Subcutaneous abdominal adipose tissue (tissue), 5 donors: ENCODE measurements at regions not wholly inside any gene's neighbourhood (a gene's known extent, or its start where the extent isn't known, plus 50 kb on each side); places are given as distances from the start of the nearest gene placed in this dataset.

Experiments used
- H3K27ac ChIP-seq: one replicate; pipeline ENCODE4 v1.7.0; 2013; ENCODE audit warnings: low read depth, mild to moderate bottlenecking, inconsistent platforms, low read length, moderate library complexity
- H3K27me3 ChIP-seq, 5 donors: one replicate each; pipeline ENCODE4 v1.7.0; 2013; ENCODE audit warnings: low read length in 5 of 5, inconsistent platforms in 1 of 5; ENCODE audit not compliant: control insufficient read depth in 5 of 5, insufficient read depth in 4 of 5
- H3K36me3 ChIP-seq, 5 donors: one replicate each; pipeline ENCODE4 v1.7.0; 2013; ENCODE audit warnings: low read length in 5 of 5; ENCODE audit not compliant: control insufficient read depth in 5 of 5, insufficient read depth in 5 of 5
- H3K4me1 ChIP-seq, 5 donors: one replicate each; pipeline ENCODE4 v1.7.0; 2013; ENCODE audit warnings: low read length in 5 of 5, mild to moderate bottlenecking in 3 of 5, moderate library complexity in 1 of 5; ENCODE audit not compliant: control insufficient read depth in 5 of 5, insufficient read depth in 5 of 5
- H3K4me3 ChIP-seq, 5 donors: one replicate each; pipeline ENCODE4 v1.7.0; 2013; ENCODE audit warnings: low read length in 5 of 5, low read depth in 1 of 5
- H3K9ac ChIP-seq, 5 donors: one replicate each; pipeline ENCODE4 v1.7.0; 2013; ENCODE audit warnings: low read length in 5 of 5, mild to moderate bottlenecking in 4 of 5, moderate library complexity in 3 of 5
- H3K9me3 ChIP-seq, 5 donors: one replicate each; pipeline ENCODE4 v1.7.0; 2013; ENCODE audit warnings: low read length in 5 of 5; ENCODE audit not compliant: control insufficient read depth in 5 of 5
- donor health status: healthy.
- donor health status: healthy.
- donor health status: healthy.
- donor health status: healthy.
- donor health status: healthy.

GRCh38 chr4:107203733-107204132 lies 167.6 kb upstream of the DKK2 start:
- Histone ChIP-seq H3K9ac (no peak overlapping the region), H3K27me3 (no peaks in the 10 kb centered on the region), H3K9me3 (no peaks in the 10 kb centered on the region), H3K36me3 (no peaks in the 10 kb centered on the region), H3K27ac (no peak overlapping the region), H3K4me3 (no peak overlapping the region), H3K4me1 (no peaks in the 10 kb centered on the region)

- Histone ChIP-seq H3K27me3 (no peaks in the 10 kb centered on the region), H3K4me1 (no peaks in the 10 kb centered on the region), H3K36me3 (no peaks in the 10 kb centered on the region), H3K9ac (no peak overlapping the region), H3K9me3 (no peaks in the 10 kb centered on the region), H3K27ac (no peak overlapping the region), H3K4me3 (no peak overlapping the region)
These were observed 166.6 kb upstream of the DKK2 start for GRCh38 chr4:107202744-107203143.

DNA sequence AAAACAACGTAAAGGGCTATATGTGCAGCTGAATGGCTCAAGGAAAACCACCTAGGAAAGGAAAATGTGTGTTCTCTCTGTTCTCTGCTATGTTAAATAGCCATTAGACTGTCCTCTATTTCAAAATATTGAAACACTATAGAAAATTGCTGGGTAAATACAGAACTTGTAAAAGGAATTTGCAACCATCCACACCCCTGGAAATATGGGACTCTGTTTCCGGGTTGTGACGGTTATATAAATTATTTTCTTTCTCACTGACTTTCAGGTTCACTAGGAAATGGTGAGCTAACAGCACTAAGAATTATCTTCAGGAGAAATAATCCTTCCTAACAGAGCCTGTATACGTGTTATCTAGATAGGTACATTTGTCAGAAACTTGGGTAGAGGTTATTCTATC lies 161.0 kb upstream of the DKK2 start:
- Histone ChIP-seq H3K27me3 (no peaks in the 10 kb centered on the region), H3K4me3 (no peak overlapping the region), H3K9me3 (no peaks in the 10 kb centered on the region), H3K4me1 (no peaks in the 10 kb centered on the region), H3K27ac (no peak overlapping the region), H3K36me3 (no peaks in the 10 kb centered on the region), H3K9ac (no peak overlapping the region)

DNA sequence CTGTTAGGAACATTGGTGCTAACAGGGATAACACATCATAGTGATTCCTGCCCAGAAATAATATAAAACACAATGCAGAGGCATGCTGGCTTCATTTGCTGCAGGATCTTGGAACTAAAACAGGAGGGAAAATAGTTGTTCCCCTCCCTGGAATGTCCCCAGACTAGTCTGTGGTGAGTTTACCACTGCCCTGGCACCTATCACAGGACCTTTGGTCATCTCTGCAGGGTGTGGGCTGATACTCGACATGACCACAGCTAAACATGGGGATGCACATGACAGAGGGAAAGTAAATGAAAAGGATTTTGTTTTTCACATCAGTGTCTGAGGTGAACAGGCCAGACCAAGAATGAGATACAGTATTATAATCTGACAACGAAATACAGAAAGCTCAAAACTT lies 160.2 kb upstream of the DKK2 start:
- Histone ChIP-seq H3K27ac (no peak overlapping the region), H3K36me3 (no peaks in the 10 kb centered on the region), H3K9ac (no peak overlapping the region), H3K27me3 (no peaks in the 10 kb centered on the region), H3K9me3 (no peaks in the 10 kb centered on the region), H3K4me1 (no peaks in the 10 kb centered on the region), H3K4me3 (no peak overlapping the region)

- Histone ChIP-seq H3K4me1 (no peaks in the 10 kb centered on the region), H3K27me3 (no peaks in the 10 kb centered on the region), H3K36me3 (no peaks in the 10 kb centered on the region), H3K27ac (no peak overlapping the region), H3K9ac (no peak overlapping the region), H3K4me3 (no peak overlapping the region), H3K9me3 (no peaks in the 10 kb centered on the region)
These were observed 157.9 kb upstream of the DKK2 start for GRCh38 chr4:107194005-107194404.

DNA sequence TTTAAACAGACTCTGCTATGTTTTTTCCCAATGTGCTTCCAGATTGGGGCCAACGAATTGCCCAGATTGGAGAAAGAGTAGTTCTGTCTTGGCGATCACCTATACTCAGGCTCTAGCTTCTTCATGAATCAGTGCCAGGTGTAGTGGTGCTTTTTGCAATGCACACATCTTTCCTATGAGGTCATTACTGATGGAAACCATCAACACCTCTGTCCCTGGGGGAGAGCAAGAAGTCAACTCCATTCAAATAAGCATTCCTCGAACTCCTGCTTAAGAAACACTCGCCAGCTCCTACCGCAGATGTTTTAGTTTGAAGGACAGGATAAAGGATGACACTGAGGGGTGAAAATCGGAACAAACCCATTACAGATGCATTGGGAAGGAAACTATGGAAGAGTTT lies 156.5 kb upstream of the DKK2 start:
- H3K4me1 ChIP-seq = no peaks in the 10 kb centered on the region
- H3K9me3 ChIP-seq = no peaks in the 10 kb centered on the region
- no peaks in the 10 kb centered on the region for H3K27me3 ChIP-seq
- H3K9ac ChIP-seq = no peak overlapping the region
- no peaks in the 10 kb centered on the region for H3K36me3 ChIP-seq
- no peak overlapping the region for H3K4me3 ChIP-seq
- H3K27ac ChIP-seq = no peak overlapping the region

GRCh38 chr4:107187091-107187490 lies 151.0 kb upstream of the DKK2 start:
- Histone ChIP-seq H3K27me3 (no peaks in the 10 kb centered on the region), H3K9me3 (no peaks in the 10 kb centered on the region), H3K36me3 (no peaks in the 10 kb centered on the region), H3K9ac (no peak overlapping the region), H3K27ac (no peak overlapping the region), H3K4me3 (no peak overlapping the region), H3K4me1 (no peaks in the 10 kb centered on the region)

GRCh38 chr4:107183155-107183774 lies 147.2 kb upstream of the DKK2 start:
- Histone ChIP-seq H3K4me3 (no peak overlapping the region), H3K9ac (no peak overlapping the region), H3K27me3 (no peaks in the 10 kb centered on the region), H3K36me3 (no peaks in the 10 kb centered on the region), H3K27ac (no peak overlapping the region), H3K4me1 (no peaks in the 10 kb centered on the region), H3K9me3 (no peaks in the 10 kb centered on the region)

DNA sequence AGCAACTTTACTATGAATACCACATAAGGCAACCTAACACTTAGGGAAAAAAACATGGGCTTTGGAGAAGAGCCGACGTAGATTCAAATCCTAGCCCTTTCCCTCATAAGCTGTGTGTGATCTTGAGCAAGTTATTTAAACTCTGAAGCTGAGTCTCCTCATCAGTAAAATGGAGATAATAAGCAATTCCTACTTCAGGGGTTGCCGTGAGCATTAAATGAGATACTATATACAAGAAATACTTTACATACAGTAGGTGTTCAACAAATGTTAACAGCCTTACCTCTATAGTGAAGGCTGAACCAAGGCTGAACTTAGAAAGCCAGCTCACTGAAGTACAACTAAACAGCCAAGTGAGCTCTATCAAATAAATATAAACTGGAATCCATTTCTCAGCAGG lies 146.2 kb upstream of the DKK2 start:
- H3K27me3 ChIP-seq = no peaks in the 10 kb centered on the region
- H3K4me3 ChIP-seq = no peak overlapping the region
- no peak overlapping the region for H3K9ac ChIP-seq
- H3K27ac ChIP-seq = no peak overlapping the region
- no peaks in the 10 kb centered on the region for H3K36me3 ChIP-seq
- no peaks in the 10 kb centered on the region for H3K9me3 ChIP-seq
- no peaks in the 10 kb centered on the region for H3K4me1 ChIP-seq

- Histone ChIP-seq H3K27me3 (no peaks in the 10 kb centered on the region), H3K9me3 (peaks cover 0 to 9% (median 4%) of the 10 kb centered on the region in 5 donors), H3K9ac (no peak overlapping the region), H3K36me3 (no peaks in the 10 kb centered on the region), H3K4me1 (no peaks in the 10 kb centered on the region), H3K4me3 (no peak overlapping the region), H3K27ac (no peak overlapping the region)
These were observed 130.8 kb upstream of the DKK2 start for GRCh38 chr4:107166873-107167450.
